B cell (primary cell): ENCODE measurements at regions not wholly inside any gene's neighbourhood (a gene's known extent, or its start where the extent isn't known, plus 50 kb on each side); places are given as distances from the start of the nearest gene placed in this dataset.

Experiments used
- CTCF ChIP-seq: fragments of 200-600 bp; IDR thresholded peaks from one replicate; pipeline ENCODE4 v1.8.0; 2022; ENCODE audit warnings: antibody characterized with exemption, mild to moderate bottlenecking
- EZH2 ChIP-seq: IDR thresholded peaks from 2 replicates; pipeline ENCODE4 v1.6.1; 2012; ENCODE audit warnings: borderline replicate concordance, low read depth, mild to moderate bottlenecking, moderate library complexity, low read length; ENCODE audit not compliant: insufficient read depth, poor library complexity, severe bottlenecking

DNA sequence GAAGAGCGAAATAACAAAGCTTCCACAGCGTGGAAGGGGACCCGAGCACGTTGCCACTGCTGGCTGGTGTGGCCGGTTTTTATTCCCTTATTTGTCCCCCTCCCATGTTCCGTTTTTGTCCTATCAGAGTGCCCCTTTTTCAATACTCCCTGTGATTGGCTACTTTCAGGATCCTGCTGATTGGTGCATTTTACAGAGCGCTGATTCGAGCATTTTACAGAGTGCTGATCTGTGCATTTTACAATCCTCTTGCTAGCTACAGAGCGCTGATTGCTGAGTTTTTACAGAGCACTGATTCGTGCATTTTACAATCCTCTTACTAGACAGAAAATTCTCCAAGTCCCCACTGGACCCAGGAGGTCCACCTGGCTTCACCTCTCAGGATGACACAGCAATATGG lies 250.9 kb upstream of the EPHA5 start:
- TF ChIP-seq CTCF (no peak), EZH2 (no peak)
